Activated CD8-positive, alpha-beta memory T cell treated with anti-CD3 and anti-CD28 coated beads, Interleukin-2, amount 50 U/mL, for 48 hours (primary cell): ENCODE measurements at regions not wholly inside any gene's neighbourhood (a gene's known extent, or its start where the extent isn't known, plus 50 kb on each side); places are given as distances from the start of the nearest gene placed in this dataset.
"Not testable (repeated sequence)": the region's sequence is repeated elsewhere in the genome, so short reads cannot be mapped to it uniquely, and the experiment has no call there.

Experiments
- DNase-seq: peaks from one replicate; pipeline ENCODE4 v3.0.0-alpha.2; 2020

GRCh38 chr15:21261965-21262850, 178.1 kb downstream of the POTEB3 start:
- no peak for DNase-seq

- no peak for DNase-seq
Observed at GRCh38 chr15:21261396-21261964, 178.8 kb downstream of the POTEB3 start.

GRCh38 chr15:21260966-21261395, 179.3 kb downstream of the POTEB3 start:
- no peak for DNase-seq

- DNase-seq, result not testable (repeated sequence)
Observed at GRCh38 chr15:21258635-21259034, 181.7 kb downstream of the POTEB3 start.

GRCh38 chr15:21249508-21250019, 190.7 kb downstream of the POTEB3 start:
- not testable (repeated sequence) for DNase-seq
